ENCODE measurements at regions not wholly inside any gene's neighbourhood (a gene's known extent, or its start where the extent isn't known, plus 50 kb on each side); places are given as distances from the start of the nearest gene placed in this dataset.

- Histone ChIP-seq H3K36me3 (no peaks in the 10 kb centered on the region), H3K4me3 (no peak overlapping the region), H3K4me1 (ENCODE audit: low read depth) (no peaks in the 10 kb centered on the region), H3K27ac (no peak overlapping the region), H3K9me3 (ENCODE audit: low read depth) (no peaks in the 10 kb centered on the region), H3K27me3 (no peaks in the 10 kb centered on the region)
- DNase-seq (ENCODE audit: low read depth in 1 of 2, low spot score in 1 of 2): no peak
- TF ChIP-seq CTCF (IDR thresholded peaks at IDR 0.05; ENCODE audit: low read depth, low read length): no peak
Observed at GRCh38 chr4:187215438-187215837, 491.8 kb upstream of the FAT1 start.

GRCh38 chr4:187218705-187219245, 495.1 kb upstream of the FAT1 start:
- H3K36me3 ChIP-seq: no peaks in the 10 kb centered on the region

GRCh38 chr4:187224560-187224959, 500.9 kb upstream of the FAT1 start:
- Histone ChIP-seq H3K36me3 (no peaks in the 10 kb centered on the region), H3K4me1 (ENCODE audit: low read depth) (no peaks in the 10 kb centered on the region), H3K9me3 (ENCODE audit: low read depth) (no peaks in the 10 kb centered on the region), H3K27ac (no peak overlapping the region), H3K4me3 (no peak overlapping the region), H3K27me3 (no peaks in the 10 kb centered on the region)
- DNase-seq (ENCODE audit: low read depth in 1 of 2, low spot score in 1 of 2): no peak
- no peak for TF ChIP-seq CTCF (IDR thresholded peaks at IDR 0.05; ENCODE audit: low read depth, low read length)

More at GRCh38 chr4:187218705-187219245, 495.1 kb upstream of the FAT1 start:
- H3K27ac ChIP-seq: no peak overlapping the region
- no peaks in the 10 kb centered on the region for H3K4me1 ChIP-seq (ENCODE audit: low read depth)
- TF ChIP-seq CTCF (IDR thresholded peaks at IDR 0.05; ENCODE audit: low read depth, low read length): no peak
- H3K4me3 ChIP-seq: no peak overlapping the region
- no peak for DNase-seq (ENCODE audit: low read depth in 1 of 2, low spot score in 1 of 2)
- H3K9me3 ChIP-seq (ENCODE audit: low read depth): no peaks in the 10 kb centered on the region
- no peaks in the 10 kb centered on the region for H3K27me3 ChIP-seq

GRCh38 chr4:187227907-187228704, 504.4 kb upstream of the FAT1 start:
- no peak overlapping the region for H3K27ac ChIP-seq
- no peaks in the 10 kb centered on the region for H3K27me3 ChIP-seq
- no peak for DNase-seq (ENCODE audit: low read depth in 1 of 2, low spot score in 1 of 2)
- no peak overlapping the region for H3K4me3 ChIP-seq
- no peaks in the 10 kb centered on the region for H3K9me3 ChIP-seq (ENCODE audit: low read depth)
- no peak for TF ChIP-seq CTCF (IDR thresholded peaks at IDR 0.05; ENCODE audit: low read depth, low read length)
- no peaks in the 10 kb centered on the region for H3K4me1 ChIP-seq (ENCODE audit: low read depth)
- no peaks in the 10 kb centered on the region for H3K36me3 ChIP-seq

- Histone ChIP-seq H3K4me1 (ENCODE audit: low read depth) (no peaks in the 10 kb centered on the region), H3K36me3 (no peaks in the 10 kb centered on the region), H3K4me3 (no peak overlapping the region), H3K27me3 (no peaks in the 10 kb centered on the region), H3K9me3 (ENCODE audit: low read depth) (no peaks in the 10 kb centered on the region), H3K27ac (no peak overlapping the region)
- TF ChIP-seq CTCF (IDR thresholded peaks at IDR 0.05; ENCODE audit: low read depth, low read length): no peak
- DNase-seq (ENCODE audit: low read depth in 1 of 2, low spot score in 1 of 2): no peak
Observed at GRCh38 chr4:187232196-187232595, 508.5 kb upstream of the FAT1 start.
